HUES48 (cell line): ENCODE measurements at regions not wholly inside any gene's neighbourhood (a gene's known extent, or its start where the extent isn't known, plus 50 kb on each side); places are given as distances from the start of the nearest gene placed in this dataset.

ENCODE experiments used
- H3K27ac ChIP-seq: one replicate; pipeline ENCODE4 v1.7.0; 2013; ENCODE audit warnings: low read depth, low read length, inconsistent platforms
- H3K27me3 ChIP-seq: 2 replicates; pipeline ENCODE4 v1.6.1; 2013; ENCODE audit warnings: mild to moderate bottlenecking, low read length; ENCODE audit not compliant: control insufficient read depth, insufficient read depth
- H3K36me3 ChIP-seq: 2 replicates; pipeline ENCODE4 v1.6.1; 2013; ENCODE audit warnings: low read length; ENCODE audit not compliant: control insufficient read depth, insufficient read depth
- H3K4me1 ChIP-seq: 2 replicates; pipeline ENCODE4 v1.6.1; 2013; ENCODE audit warnings: mild to moderate bottlenecking, low read length; ENCODE audit not compliant: control insufficient read depth, insufficient read depth
- H3K4me3 ChIP-seq: 2 replicates; pipeline ENCODE4 v1.5.1; 2013; ENCODE audit warnings: mild to moderate bottlenecking, low read depth, low read length
- H3K9ac ChIP-seq: 2 replicates; pipeline ENCODE4 v1.6.1; 2013; ENCODE audit warnings: mild to moderate bottlenecking, low read depth, low read length, moderate library complexity
- H3K9me3 ChIP-seq: 2 replicates; pipeline ENCODE4 v1.6.1; 2013; ENCODE audit warnings: low read length; ENCODE audit not compliant: control insufficient read depth, insufficient read depth

DNA sequence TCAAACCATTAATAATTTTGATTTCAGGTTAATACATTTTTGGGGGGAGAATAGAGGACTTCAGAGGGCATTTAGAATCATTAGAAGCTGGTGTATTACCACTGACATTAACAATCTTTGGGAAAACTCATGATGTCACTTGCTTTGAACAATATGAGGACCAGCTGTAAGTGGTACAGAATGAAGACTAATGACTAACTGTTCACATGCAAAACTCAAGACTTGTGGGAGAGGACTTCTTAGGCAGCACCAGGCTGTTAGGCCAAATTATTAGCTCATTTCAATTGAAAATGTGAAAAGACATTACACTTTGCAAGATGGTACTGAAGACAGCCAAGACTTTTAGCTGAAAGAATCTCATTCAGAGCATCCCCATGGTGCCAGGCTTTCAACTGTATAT, 426.2 kb upstream of the ADAMTS9 start:
- H3K27ac ChIP-seq = no peak overlapping the region
- no peak overlapping the region for H3K4me3 ChIP-seq
- no peaks in the 10 kb centered on the region for H3K36me3 ChIP-seq
- H3K27me3 ChIP-seq = no peaks in the 10 kb centered on the region
- no peaks in the 10 kb centered on the region for H3K4me1 ChIP-seq
- peaks cover 2% of the 10 kb centered on the region; the same call in 1 of the 2 replicates for H3K9me3 ChIP-seq
- H3K9ac ChIP-seq = no peak overlapping the region

DNA sequence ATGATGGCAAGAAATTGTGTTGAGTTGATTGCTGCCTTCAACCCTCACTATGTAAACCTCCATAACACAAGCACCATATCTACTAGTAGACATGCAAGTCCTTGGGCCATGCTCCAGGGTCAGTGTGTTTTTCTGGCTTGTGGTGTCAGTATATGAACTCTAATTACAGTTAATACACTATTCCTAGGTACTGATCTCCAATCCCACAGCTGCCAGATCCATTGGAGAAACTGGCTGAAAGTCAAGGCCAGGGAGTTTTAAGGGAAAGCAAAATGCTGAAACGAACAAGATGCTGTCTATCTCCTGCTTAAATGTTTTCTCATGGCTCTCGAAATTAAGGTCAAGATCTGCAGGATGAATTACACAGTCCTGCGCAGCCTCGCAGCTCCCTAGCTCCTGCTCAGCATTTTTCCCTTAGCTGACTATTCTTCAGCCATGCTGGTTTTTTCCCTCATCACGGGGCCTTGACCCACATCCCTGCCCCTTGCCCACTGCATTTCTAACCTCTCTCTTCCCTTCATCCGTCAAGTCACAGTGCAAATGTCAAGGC, 425.0 kb upstream of the ADAMTS9 start:
- H3K4me3 ChIP-seq = no peak overlapping the region
- H3K9me3 ChIP-seq = no peaks in the 10 kb centered on the region
- H3K36me3 ChIP-seq = no peaks in the 10 kb centered on the region
- no peak overlapping the region for H3K9ac ChIP-seq
- H3K4me1 ChIP-seq = no peaks in the 10 kb centered on the region
- H3K27me3 ChIP-seq = no peaks in the 10 kb centered on the region
- H3K27ac ChIP-seq = no peak overlapping the region

GRCh38 chr3:65110661-65111060, 422.9 kb upstream of the ADAMTS9 start:
- H3K27ac ChIP-seq = no peak overlapping the region

GRCh38 chr3:65109966-65110500, 422.2 kb upstream of the ADAMTS9 start:
- Histone ChIP-seq H3K9ac (no peak overlapping the region), H3K36me3 (no peaks in the 10 kb centered on the region), H3K27me3 (no peaks in the 10 kb centered on the region), H3K27ac (no peak overlapping the region), H3K4me1 (no peaks in the 10 kb centered on the region), H3K9me3 (no peaks in the 10 kb centered on the region), H3K4me3 (no peak overlapping the region)

More at GRCh38 chr3:65110661-65111060, 422.9 kb upstream of the ADAMTS9 start:
- no peaks in the 10 kb centered on the region for H3K9me3 ChIP-seq
- H3K27me3 ChIP-seq = no peaks in the 10 kb centered on the region
- H3K4me1 ChIP-seq = no peaks in the 10 kb centered on the region
- H3K36me3 ChIP-seq = no peaks in the 10 kb centered on the region
- no peak overlapping the region for H3K9ac ChIP-seq
- H3K4me3 ChIP-seq = no peak overlapping the region

DNA sequence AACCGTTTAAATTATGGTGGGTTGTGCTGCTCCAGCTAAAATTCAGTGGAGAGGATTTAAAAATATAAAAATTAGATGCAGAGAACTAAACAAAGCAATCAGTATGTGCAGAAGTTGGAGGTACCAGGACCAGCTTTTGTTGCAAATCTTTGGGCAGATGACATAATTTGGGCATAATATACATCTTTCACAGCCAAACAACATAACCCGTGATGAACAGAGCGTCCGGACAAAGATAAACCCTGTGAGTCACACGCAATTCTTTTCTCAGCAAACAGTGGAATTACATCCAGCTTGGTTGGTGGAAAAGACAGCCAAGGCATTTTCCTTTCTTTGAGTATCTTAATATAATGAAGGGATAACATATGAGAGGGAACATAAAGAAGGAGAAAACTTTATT, 419.4 kb upstream of the ADAMTS9 start:
- Histone ChIP-seq H3K4me3 (no peak overlapping the region), H3K4me1 (no peaks in the 10 kb centered on the region)

GRCh38 chr3:65101450-65101849, 413.6 kb upstream of the ADAMTS9 start:
- no peak overlapping the region for H3K4me3 ChIP-seq
- H3K4me1 ChIP-seq = peaks cover 3% of the 10 kb centered on the region; the same call in 1 of the 2 replicates
- H3K27ac ChIP-seq = no peak overlapping the region
- no peaks in the 10 kb centered on the region for H3K9me3 ChIP-seq
- no peaks in the 10 kb centered on the region for H3K27me3 ChIP-seq
- no peak overlapping the region for H3K9ac ChIP-seq
- H3K36me3 ChIP-seq = no peaks in the 10 kb centered on the region

More for the DNA sequence above, 419.4 kb upstream of the ADAMTS9 start:
- Histone ChIP-seq H3K36me3 (no peaks in the 10 kb centered on the region), H3K27me3 (no peaks in the 10 kb centered on the region), H3K9ac (no peak overlapping the region), H3K27ac (no peak overlapping the region), H3K9me3 (no peaks in the 10 kb centered on the region)

DNA sequence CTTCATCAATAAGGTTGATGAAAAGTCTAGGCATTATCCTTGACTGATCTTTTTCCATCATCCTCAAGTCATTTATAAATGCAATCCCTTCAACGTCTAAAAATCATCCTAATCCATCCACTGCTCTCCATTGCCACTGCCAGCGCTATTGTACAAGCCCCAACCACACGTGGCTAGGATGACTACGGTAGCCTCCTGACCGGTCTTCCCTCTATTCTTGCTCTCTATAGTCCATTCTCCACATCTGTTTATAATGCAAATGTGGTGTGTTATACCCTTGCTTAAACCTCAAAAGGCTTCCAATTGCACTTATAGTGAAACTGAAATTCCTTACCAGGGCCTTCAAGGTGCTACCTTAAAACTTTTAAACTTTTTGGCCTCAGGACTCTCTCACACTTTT, 410.6 kb upstream of the ADAMTS9 start:
- Histone ChIP-seq H3K27me3 (no peaks in the 10 kb centered on the region), H3K4me3 (no peak overlapping the region), H3K27ac (no peak overlapping the region), H3K9ac (no peak overlapping the region), H3K36me3 (no peaks in the 10 kb centered on the region), H3K4me1 (peaks cover 9% of the 10 kb centered on the region), H3K9me3 (no peaks in the 10 kb centered on the region)

DNA sequence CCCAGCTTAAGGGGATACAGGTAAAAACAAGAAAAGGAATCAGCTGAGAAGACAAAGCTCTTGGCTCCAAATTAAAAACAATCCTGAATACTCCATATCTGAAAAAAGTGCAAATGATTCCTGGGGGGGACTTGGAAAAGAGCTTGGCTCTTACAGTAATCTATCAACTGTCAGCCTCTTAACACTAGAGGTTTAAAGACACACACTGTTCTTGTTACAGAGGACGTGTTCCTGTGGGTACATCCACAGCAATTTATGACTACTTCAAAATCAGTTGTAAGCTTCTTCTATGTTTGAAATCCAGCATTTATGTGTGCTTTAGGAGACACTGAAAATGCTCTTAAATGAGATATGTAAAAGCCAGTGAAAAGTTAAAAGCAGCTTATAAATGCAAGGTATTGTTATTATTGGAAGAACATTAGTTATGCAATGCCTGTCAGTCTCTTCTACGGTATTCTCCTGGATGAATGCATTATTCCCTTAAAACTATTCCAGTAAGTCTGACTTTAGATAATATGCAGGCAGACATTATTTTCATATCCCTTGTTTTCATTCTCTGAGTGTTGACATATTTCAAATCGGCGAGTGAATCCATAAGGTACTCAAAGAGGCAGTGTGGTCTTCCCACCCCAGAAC, 408.4 kb upstream of the ADAMTS9 start:
- no peak overlapping the region for H3K27ac ChIP-seq
- H3K4me3 ChIP-seq = no peak overlapping the region
- peaks cover 9% of the 10 kb centered on the region for H3K4me1 ChIP-seq
- no peaks in the 10 kb centered on the region for H3K27me3 ChIP-seq
- H3K9me3 ChIP-seq = no peaks in the 10 kb centered on the region
- no peak overlapping the region for H3K9ac ChIP-seq
- H3K36me3 ChIP-seq = no peaks in the 10 kb centered on the region

GRCh38 chr3:65094723-65095122, 406.9 kb upstream of the ADAMTS9 start:
- Histone ChIP-seq H3K36me3 (no peaks in the 10 kb centered on the region), H3K27me3 (no peaks in the 10 kb centered on the region), H3K9ac (no peak overlapping the region), H3K4me1 (peaks cover 9% of the 10 kb centered on the region), H3K9me3 (no peaks in the 10 kb centered on the region), H3K4me3 (no peak overlapping the region), H3K27ac (no peak overlapping the region)

DNA sequence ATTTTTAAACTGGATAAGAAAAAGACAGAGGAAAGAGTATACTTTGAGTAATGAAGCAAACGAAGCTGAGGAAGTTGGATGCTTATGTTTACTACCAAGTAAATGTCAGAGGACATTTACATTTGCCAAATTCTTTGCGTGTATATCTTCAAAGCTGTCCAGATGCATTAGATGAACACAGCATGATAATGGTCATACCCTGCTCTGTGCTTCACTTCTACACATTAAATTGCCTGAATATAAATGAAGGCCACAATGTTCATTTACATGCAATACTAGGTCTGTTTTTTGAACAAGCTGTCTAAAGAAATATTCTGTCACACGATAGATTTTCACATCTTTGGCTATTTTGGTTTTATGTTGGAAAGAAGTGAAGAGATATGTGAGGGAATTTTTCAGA, 405.8 kb upstream of the ADAMTS9 start:
- Histone ChIP-seq H3K4me3 (no peak overlapping the region), H3K27ac (no peak overlapping the region), H3K9ac (no peak overlapping the region), H3K4me1 (peaks cover 9% of the 10 kb centered on the region), H3K9me3 (no peaks in the 10 kb centered on the region), H3K36me3 (no peaks in the 10 kb centered on the region), H3K27me3 (no peaks in the 10 kb centered on the region)

GRCh38 chr3:65091565-65091964, 403.8 kb upstream of the ADAMTS9 start:
- Histone ChIP-seq H3K27ac (no peak overlapping the region), H3K9ac (no peak overlapping the region), H3K36me3 (no peaks in the 10 kb centered on the region), H3K9me3 (no peaks in the 10 kb centered on the region), H3K4me3 (no peak overlapping the region), H3K4me1 (peaks cover 6% of the 10 kb centered on the region; the same call in 1 of the 2 replicates), H3K27me3 (no peaks in the 10 kb centered on the region)
